Upper lobe of left lung (tissue), 4 donors: ENCODE measurements at regions not wholly inside any gene's neighbourhood (a gene's known extent, or its start where the extent isn't known, plus 50 kb on each side); places are given as distances from the start of the nearest gene placed in this dataset.

ENCODE experiments used
- POLR2A ChIP-seq, 4 donors: fragments of 450-650 bp; IDR thresholded peaks; one replicate each; pipeline ENCODE4 v1.5.1; 2016 to 2017; ENCODE audit warnings: antibody characterized with exemption in 4 of 4, mild to moderate bottlenecking in 2 of 4
- TF ChIP-seq, protein P1 (sequence below), 6 experiments: fragments of 450-650 bp in 4 of 6; fragments of 200-600 bp in 2 of 6; sonication (generic) in 2 of 6; IDR thresholded peaks; one replicate each; pipeline ENCODE4 v1.5.1; 2016 to 2019; ENCODE audit warnings: antibody characterized with exemption in 6 of 6

DNA sequence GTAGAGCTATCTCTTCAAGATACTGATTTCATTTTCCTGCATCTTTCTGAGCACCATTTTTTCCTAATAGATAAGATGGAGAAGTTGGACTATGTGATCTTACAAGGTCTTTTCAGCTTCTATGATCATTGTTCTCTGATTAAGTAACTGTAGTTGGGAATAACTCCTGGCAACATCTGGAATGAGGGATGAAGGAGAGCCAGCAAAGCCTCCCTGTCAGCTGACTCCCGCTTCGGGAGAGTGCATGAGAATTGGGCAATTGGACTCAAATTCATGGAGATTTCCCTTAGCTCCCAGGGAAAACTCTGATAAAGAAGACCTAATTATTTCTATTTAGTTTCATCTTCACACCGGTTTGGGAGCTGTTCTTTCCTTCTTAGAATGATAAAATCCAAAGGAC, 146.1 kb downstream of the CCDC71L start:
- TF ChIP-seq POLR2A (IDR thresholded peaks at IDR 0.05), result no peak
- TF ChIP-seq, protein P1, sequence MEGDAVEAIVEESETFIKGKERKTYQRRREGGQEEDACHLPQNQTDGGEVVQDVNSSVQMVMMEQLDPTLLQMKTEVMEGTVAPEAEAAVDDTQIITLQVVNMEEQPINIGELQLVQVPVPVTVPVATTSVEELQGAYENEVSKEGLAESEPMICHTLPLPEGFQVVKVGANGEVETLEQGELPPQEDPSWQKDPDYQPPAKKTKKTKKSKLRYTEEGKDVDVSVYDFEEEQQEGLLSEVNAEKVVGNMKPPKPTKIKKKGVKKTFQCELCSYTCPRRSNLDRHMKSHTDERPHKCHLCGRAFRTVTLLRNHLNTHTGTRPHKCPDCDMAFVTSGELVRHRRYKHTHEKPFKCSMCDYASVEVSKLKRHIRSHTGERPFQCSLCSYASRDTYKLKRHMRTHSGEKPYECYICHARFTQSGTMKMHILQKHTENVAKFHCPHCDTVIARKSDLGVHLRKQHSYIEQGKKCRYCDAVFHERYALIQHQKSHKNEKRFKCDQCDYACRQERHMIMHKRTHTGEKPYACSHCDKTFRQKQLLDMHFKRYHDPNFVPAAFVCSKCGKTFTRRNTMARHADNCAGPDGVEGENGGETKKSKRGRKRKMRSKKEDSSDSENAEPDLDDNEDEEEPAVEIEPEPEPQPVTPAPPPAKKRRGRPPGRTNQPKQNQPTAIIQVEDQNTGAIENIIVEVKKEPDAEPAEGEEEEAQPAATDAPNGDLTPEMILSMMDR (IDR thresholded peaks at IDR 0.05), result no peak
